K562 (cell line): ENCODE measurements at regions not wholly inside any gene's neighbourhood (a gene's known extent, or its start where the extent isn't known, plus 50 kb on each side); places are given as distances from the start of the nearest gene placed in this dataset.

Experiments used
- CEBPZ ChIP-seq: fragments of 150-350 bp; IDR thresholded peaks from 2 replicates; pipeline ENCODE4 v1.6.1; 2014; ENCODE audit warnings: low read depth, mild to moderate bottlenecking, low read length, borderline replicate concordance
- ESRRA ChIP-seq: fragments of 450-650 bp; IDR thresholded peaks from 2 replicates; pipeline ENCODE4 v1.6.1; 2014; ENCODE audit warnings: low read depth, mild to moderate bottlenecking, moderate library complexity, borderline replicate concordance
- MAX ChIP-seq: sonication (generic); formaldehyde crosslinking; IDR thresholded peaks from 2 replicates; pipeline ENCODE4 v1.9.0; 2022; ENCODE audit warnings: mild to moderate bottlenecking, missing genetic modification reagents
- MTF1 ChIP-seq: fragments of 250-450 bp; sonication (Bioruptor Pico); IDR thresholded peaks from 2 replicates; pipeline ENCODE4 v1.9.0; 2021; ENCODE audit warnings: moderate library complexity, mild to moderate bottlenecking, inconsistent platforms, borderline replicate concordance
- NBN ChIP-seq: fragments of 450-650 bp; IDR thresholded peaks from 2 replicates; pipeline ENCODE4 v1.6.1; 2016; ENCODE audit warnings: low read depth, mild to moderate bottlenecking
- NFIC ChIP-seq: fragments of 450-650 bp; IDR thresholded peaks from 2 replicates; pipeline ENCODE4 v1.6.1; 2017; ENCODE audit warnings: mild to moderate bottlenecking, inconsistent platforms
- TAF1 ChIP-seq: IDR thresholded peaks from 2 replicates; pipeline ENCODE4 v1.6.1; 2011; ENCODE audit warnings: mild to moderate bottlenecking, low read length, moderate library complexity; ENCODE audit not compliant: insufficient read depth, control insufficient read depth, severe bottlenecking; ENCODE audit errors: extremely low read depth
- ZFX ChIP-seq: sonication (generic); formaldehyde crosslinking; IDR thresholded peaks from 2 replicates; pipeline ENCODE4 v1.8.0; 2022; ENCODE audit warnings: mild to moderate bottlenecking, missing genetic modification reagents, moderate library complexity
- ZNF174 ChIP-seq: fragments of 250-450 bp; sonication (Bioruptor Pico); IDR thresholded peaks from 2 replicates; pipeline ENCODE4 v1.4.0; 2020; ENCODE audit warnings: mild to moderate bottlenecking

GRCh38 chr10:31242902-31243301 lies 76.1 kb upstream of the ZEB1 start:
- TF ChIP-seq CEBPZ: no peak
- TF ChIP-seq MTF1: no peak
- no peak for TF ChIP-seq NFIC
- no peak for TF ChIP-seq ZNF174
- TF ChIP-seq TAF1: no peak
- no peak for TF ChIP-seq NBN
- TF ChIP-seq MAX (CRISPR knock-in tag): no peak
- TF ChIP-seq ZFX (CRISPR knock-in tag): no peak
- no peak for TF ChIP-seq ESRRA
